Hippocampal formation (tissue), 2 donors: ENCODE measurements at regions not wholly inside any gene's neighbourhood (a gene's known extent, or its start where the extent isn't known, plus 50 kb on each side); places are given as distances from the start of the nearest gene placed in this dataset.
"Not testable (repeated sequence)": the region's sequence is repeated elsewhere in the genome, so short reads cannot be mapped to it uniquely, and the experiment has no call there.

Source experiments
- DNase-seq, 2 donors: peaks; one replicate each; lab custom pipeline; 2025; lab: John Stamatoyannopoulos, UW

DNA sequence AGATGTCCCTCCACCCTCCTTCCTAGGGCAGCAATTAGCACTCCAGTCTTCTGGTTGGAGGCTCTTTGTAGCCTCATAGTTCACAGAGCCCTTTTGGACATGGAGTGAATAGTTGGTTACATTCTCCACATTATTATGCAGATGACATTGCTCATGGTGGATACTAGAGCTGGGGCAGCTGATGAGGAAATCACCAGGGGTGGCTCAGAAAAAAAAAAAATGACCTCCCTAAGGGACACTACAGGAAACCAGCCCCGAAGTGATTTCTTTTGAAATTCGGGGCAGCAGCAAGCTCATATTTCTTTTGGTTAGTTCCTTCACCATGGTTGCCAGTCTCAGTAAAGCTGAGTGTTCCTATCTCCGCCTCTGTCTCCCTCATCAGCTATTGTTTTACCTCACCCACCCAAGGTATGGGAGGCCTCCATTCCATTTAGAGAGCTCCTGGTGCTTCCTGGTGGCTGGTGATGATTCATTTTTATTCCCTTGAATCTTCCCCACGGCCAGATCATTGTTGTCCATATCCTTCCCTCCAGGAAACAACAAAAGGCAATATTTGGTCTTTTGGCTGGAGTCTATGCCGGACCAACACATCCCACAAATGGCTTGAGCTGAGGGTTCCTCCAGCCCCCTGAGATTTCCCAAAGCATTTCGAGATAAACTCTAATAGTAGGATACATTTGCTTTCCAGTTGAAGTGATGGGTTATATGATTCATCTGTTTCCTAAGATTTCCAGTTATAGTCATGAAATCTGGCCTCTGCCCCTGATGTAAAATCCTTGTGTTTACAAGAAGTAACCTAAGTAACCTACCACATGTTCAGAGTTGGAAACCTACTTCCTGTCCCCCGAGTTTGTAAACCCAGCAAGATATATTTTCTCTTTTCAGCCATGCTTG is 56.2 kb upstream of the NID2 start:
- peak in 1 of 2 donors; percentile 13 for DNase-seq

DNA sequence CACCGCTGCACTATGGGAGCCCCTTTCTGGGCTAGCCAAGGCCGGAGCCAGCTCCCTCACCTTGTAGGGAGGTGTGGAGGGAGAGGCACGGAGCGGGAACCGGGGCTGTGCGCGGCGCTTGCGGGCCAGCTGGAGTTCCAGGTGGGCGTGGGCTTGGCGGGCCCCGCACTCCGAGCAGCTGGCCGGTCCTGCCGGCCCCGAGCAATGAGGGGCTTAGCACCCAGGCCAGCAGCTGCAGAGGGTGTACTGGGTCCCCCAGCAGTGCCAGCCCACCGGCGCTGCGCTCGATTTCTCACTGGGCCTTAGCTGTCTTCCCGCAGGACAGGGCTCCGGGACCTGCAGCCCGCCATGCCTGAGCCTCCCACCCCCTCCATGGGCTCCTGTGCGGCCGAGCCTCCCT is 53.3 kb upstream of the NID2 start:
- DNase-seq, result not testable (repeated sequence)

DNA sequence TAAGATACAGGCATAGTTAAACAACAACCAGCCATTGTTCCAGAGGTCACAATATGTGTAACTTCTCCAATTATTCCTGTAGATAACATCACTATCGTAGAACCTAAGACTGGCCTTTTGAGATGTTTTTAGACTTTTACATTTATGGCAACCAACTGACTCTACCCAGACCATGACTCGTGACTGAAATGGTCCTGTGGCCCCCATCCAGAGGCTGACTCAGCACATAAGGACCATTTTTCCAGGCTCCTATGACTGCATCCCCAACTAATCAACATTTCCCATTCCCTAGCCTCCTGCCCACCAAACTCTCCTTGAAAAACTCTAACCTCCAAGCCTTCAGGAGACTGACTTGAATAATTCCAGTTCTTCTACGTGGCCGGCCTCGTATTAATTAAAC is 52.6 kb upstream of the NID2 start:
- DNase-seq, result no peak

DNA sequence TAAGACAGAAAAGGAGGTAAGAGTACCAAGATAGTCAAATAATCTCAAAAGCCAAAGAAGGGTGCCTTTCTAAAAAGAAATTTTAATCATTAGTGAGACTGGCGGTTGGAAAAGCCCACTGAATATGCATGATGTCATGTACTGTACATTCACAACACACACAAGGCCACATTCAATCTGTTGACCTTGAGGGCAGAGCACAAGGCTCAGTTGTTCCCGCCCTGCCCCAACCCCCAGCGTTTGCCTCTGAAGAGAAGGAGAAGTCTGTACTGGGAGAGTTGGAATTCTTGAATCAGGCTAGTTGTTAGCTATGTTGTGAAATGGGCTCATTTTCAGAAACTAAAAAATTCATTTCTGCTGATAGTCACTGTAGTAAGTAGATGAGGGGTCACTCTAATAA is 50.2 kb upstream of the NID2 start:
- DNase-seq, result peak; percentile 67 to 75
